Mesendoderm (in vitro differentiated cells): ENCODE measurements at regions not wholly inside any gene's neighbourhood (a gene's known extent, or its start where the extent isn't known, plus 50 kb on each side); places are given as distances from the start of the nearest gene placed in this dataset.

Source experiments
- DNase-seq: peaks from one replicate; pipeline ENCODE4 v3.0.0; 2013
- H2AK5ac ChIP-seq: 2 replicates; pipeline ENCODE4 v1.6.1; 2013; ENCODE audit warnings: low read length, inconsistent platforms
- H2BK120ac ChIP-seq: 2 replicates; pipeline ENCODE4 v1.6.1; 2013; ENCODE audit warnings: low read depth, mild to moderate bottlenecking, low read length, moderate library complexity, mixed read lengths
- H2BK15ac ChIP-seq: replicated peaks from 2 replicates; pipeline ENCODE4 v1.6.1; 2013; ENCODE audit warnings: low read depth, mild to moderate bottlenecking, moderate library complexity
- H2BK5ac ChIP-seq: 2 replicates; pipeline ENCODE4 v1.6.1; 2013; ENCODE audit warnings: low read length, inconsistent platforms
- H3K18ac ChIP-seq: 2 replicates; pipeline ENCODE4 v1.6.1; 2013; ENCODE audit warnings: mild to moderate bottlenecking, low read length, mixed read lengths
- H3K23ac ChIP-seq: one replicate; pipeline ENCODE4 v1.6.1; 2013; ENCODE audit warnings: low read length
- H3K27ac ChIP-seq: 2 replicates; pipeline ENCODE4 v1.5.1; 2013; ENCODE audit warnings: low read depth, mild to moderate bottlenecking, inconsistent platforms, low read length, moderate library complexity
- H3K27me3 ChIP-seq: 2 replicates; pipeline ENCODE4 v1.6.1; 2013; ENCODE audit warnings: low read length, control low read depth, mild to moderate bottlenecking, inconsistent platforms; ENCODE audit not compliant: insufficient read depth, poor library complexity
- H3K36me3 ChIP-seq: 2 replicates; pipeline ENCODE4 v1.6.1; 2013; ENCODE audit warnings: low read length, inconsistent platforms; ENCODE audit not compliant: control insufficient read depth, insufficient read depth
- H3K4ac ChIP-seq: one replicate; pipeline ENCODE4 v1.6.1; 2013; ENCODE audit warnings: low read depth, mild to moderate bottlenecking, low read length, moderate library complexity
- H3K4me1 ChIP-seq: 2 replicates; pipeline ENCODE4 v1.6.1; 2013; ENCODE audit warnings: low read depth, low read length, inconsistent platforms; ENCODE audit not compliant: control insufficient read depth
- H3K4me2 ChIP-seq: 2 replicates; pipeline ENCODE4 v1.6.1; 2013; ENCODE audit warnings: low read length
- H3K4me3 ChIP-seq: 2 replicates; pipeline ENCODE4 v1.5.1; 2013; ENCODE audit warnings: mild to moderate bottlenecking, low read length
- H3K56ac ChIP-seq: one replicate; pipeline ENCODE4 v1.6.1; 2013; ENCODE audit warnings: low read length
- H3K79me1 ChIP-seq: 2 replicates; pipeline ENCODE4 v1.6.1; 2013; ENCODE audit warnings: low read length, inconsistent platforms
- H3K79me2 ChIP-seq: 2 replicates; pipeline ENCODE4 v1.6.1; 2013; ENCODE audit warnings: mild to moderate bottlenecking, low read length; ENCODE audit not compliant: control insufficient read depth, insufficient read depth
- H3K9ac ChIP-seq: 2 replicates; pipeline ENCODE4 v1.6.1; 2013; ENCODE audit warnings: low read length, inconsistent platforms
- H4K5ac ChIP-seq: one replicate; pipeline ENCODE4 v1.6.1; 2013; ENCODE audit warnings: low read length
- H4K8ac ChIP-seq: one replicate; pipeline ENCODE4 v1.6.1; 2013; ENCODE audit warnings: low read depth, mild to moderate bottlenecking, control low read depth, low read length, moderate library complexity
- WGBS: extraction: QIAGEN DNeasy Blood & Tissue Kit; methylation state at CpG from one replicate; pipeline ENCODE4 v1.1.7; 2013; ENCODE audit warnings: low lambda C conversion rate, missing lambda C conversion rate; ENCODE audit not compliant: insufficient coverage; ENCODE audit errors: extremely low coverage; 5-methylcytosine and 5-hydroxymethylcytosine counted together

DNA sequence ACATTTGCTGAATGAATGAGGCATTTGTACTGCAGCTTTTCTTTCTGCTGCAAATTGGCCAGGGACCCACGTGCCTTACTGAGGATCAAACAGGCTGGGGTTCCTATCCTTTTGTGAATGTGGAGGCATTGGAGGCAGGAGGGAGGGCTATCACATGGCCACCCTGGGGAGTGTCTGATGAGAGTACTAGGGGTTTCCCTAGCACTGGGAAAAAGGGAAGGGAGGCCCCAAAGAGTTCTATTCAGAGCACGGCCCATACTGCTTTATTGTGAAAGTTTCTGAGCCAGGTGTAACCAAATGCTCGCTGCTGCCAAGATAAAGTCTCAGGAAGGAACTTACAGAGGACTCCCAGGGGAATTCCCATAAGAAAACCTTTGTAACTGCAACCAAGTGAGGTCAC is 78.4 kb upstream of the ANO1 start:
- Histone ChIP-seq H3K79me2 (no peaks in the 10 kb centered on the region), H3K4ac (no peak overlapping the region), H3K56ac (no peak overlapping the region), H3K4me3 (no peak overlapping the region), H3K18ac (no peak overlapping the region), H3K9ac (no peak overlapping the region), H3K23ac (no peak overlapping the region), H3K36me3 (no peaks in the 10 kb centered on the region), H4K8ac (no peak overlapping the region), H2AK5ac (no peak overlapping the region), H2BK15ac (no peak overlapping the region), H2BK120ac (no peak overlapping the region), H2BK5ac (no peak overlapping the region), H3K27ac (no peak overlapping the region), H3K79me1 (no peaks in the 10 kb centered on the region), H3K4me1 (no peaks in the 10 kb centered on the region), H3K4me2 (no peak overlapping the region), H4K5ac (no peak overlapping the region), H3K27me3 (no peaks in the 10 kb centered on the region)
- no CpG with 5 or more reads among the region's 3 CpGs for WGBS
- DNase-seq, result peak; percentile 17

GRCh38 chr11:70000228-70000627 is 77.9 kb upstream of the ANO1 start:
- Histone ChIP-seq H3K56ac (no peak overlapping the region), H2AK5ac (no peak overlapping the region), H3K79me2 (no peaks in the 10 kb centered on the region), H2BK15ac (no peak overlapping the region), H3K27me3 (no peaks in the 10 kb centered on the region), H2BK120ac (no peak overlapping the region), H2BK5ac (no peak overlapping the region), H4K5ac (no peak overlapping the region), H3K27ac (no peak overlapping the region), H3K4me3 (no peak overlapping the region), H3K9ac (no peak overlapping the region), H3K4me2 (no peak overlapping the region), H3K23ac (no peak overlapping the region), H3K4me1 (no peaks in the 10 kb centered on the region), H3K4ac (no peak overlapping the region), H3K18ac (no peak overlapping the region), H3K36me3 (no peaks in the 10 kb centered on the region), H3K79me1 (no peaks in the 10 kb centered on the region), H4K8ac (no peak overlapping the region)
- DNase-seq, result peak; percentile 34
- WGBS, result no CpG with 5 or more reads among the region's 3 CpGs

DNA sequence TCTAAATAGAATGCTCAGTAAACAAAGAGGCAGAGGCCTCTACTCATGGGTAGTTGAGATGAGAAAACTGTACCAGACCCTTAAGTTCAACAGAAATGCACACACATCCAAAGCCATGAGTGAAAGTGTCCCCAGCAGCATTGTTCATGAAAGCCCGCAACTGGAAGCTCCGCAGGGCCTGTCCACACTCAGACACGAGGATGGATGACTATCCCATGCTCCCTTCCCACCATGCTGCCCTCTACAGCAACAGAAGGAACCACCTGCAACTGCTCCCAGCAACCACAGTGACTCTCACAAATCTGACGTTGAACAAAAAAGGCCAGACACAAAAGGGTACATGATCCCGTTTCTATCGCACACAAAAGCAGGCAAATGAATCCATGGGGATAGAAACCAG is 76.9 kb upstream of the ANO1 start:
- Histone ChIP-seq H3K79me1 (no peaks in the 10 kb centered on the region), H2BK5ac (no peak overlapping the region), H2AK5ac (no peak overlapping the region), H2BK15ac (no peak overlapping the region), H2BK120ac (no peak overlapping the region), H3K36me3 (no peaks in the 10 kb centered on the region), H3K23ac (no peak overlapping the region), H3K4ac (no peak overlapping the region), H3K4me3 (no peak overlapping the region), H3K27ac (no peak overlapping the region), H3K56ac (no peak overlapping the region), H3K79me2 (no peaks in the 10 kb centered on the region), H3K4me1 (no peaks in the 10 kb centered on the region), H3K9ac (no peak overlapping the region), H3K18ac (no peak overlapping the region), H3K27me3 (no peaks in the 10 kb centered on the region), H3K4me2 (no peak overlapping the region), H4K8ac (no peak overlapping the region), H4K5ac (no peak overlapping the region)
- no CpG with 5 or more reads among the region's 6 CpGs for WGBS
- no peak for DNase-seq

DNA sequence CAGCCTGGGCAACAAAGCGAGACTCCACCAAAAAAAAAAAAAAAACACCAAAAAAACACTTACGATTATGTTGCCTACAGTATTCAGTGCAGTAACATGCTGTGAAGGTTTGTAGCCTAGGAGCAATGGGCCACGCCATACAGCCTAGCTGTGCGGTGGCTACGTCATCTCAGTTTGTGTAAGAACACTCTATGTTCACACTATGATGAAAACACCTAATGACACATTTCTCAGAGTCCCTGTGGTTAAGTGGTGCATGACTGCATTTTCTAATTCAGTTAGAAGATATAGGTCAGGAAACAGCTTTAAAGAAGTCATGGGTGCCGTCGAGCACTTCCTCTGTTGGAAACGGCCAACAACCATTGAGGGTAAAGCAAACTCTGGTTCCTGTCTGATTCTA is 75.7 kb upstream of the ANO1 start:
- H2BK15ac ChIP-seq, result no peak overlapping the region
- no peaks in the 10 kb centered on the region for H3K4me1 ChIP-seq
- no peak overlapping the region for H2BK5ac ChIP-seq
- H3K9ac ChIP-seq, result no peak overlapping the region
- no peak overlapping the region for H3K56ac ChIP-seq
- no peak overlapping the region for H3K4me3 ChIP-seq
- no peak overlapping the region for H3K4ac ChIP-seq
- H3K36me3 ChIP-seq, result no peaks in the 10 kb centered on the region
- no peak overlapping the region for H3K27ac ChIP-seq
- no peaks in the 10 kb centered on the region for H3K27me3 ChIP-seq
- no peak overlapping the region for H2BK120ac ChIP-seq
- no peaks in the 10 kb centered on the region for H3K79me2 ChIP-seq
- no peak for DNase-seq
- H3K79me1 ChIP-seq, result no peaks in the 10 kb centered on the region
- no peak overlapping the region for H2AK5ac ChIP-seq
- no peak overlapping the region for H4K5ac ChIP-seq
- no peak overlapping the region for H3K23ac ChIP-seq
- H3K4me2 ChIP-seq, result no peak overlapping the region
- H3K18ac ChIP-seq, result no peak overlapping the region
- no peak overlapping the region for H4K8ac ChIP-seq
- WGBS, result no CpG with 5 or more reads among the region's 8 CpGs

- no peaks in the 10 kb centered on the region for H3K79me1 ChIP-seq
- no peak overlapping the region for H2AK5ac ChIP-seq
- H3K9ac ChIP-seq, result no peak overlapping the region
- no peak overlapping the region for H3K23ac ChIP-seq
- no peak overlapping the region for H4K8ac ChIP-seq
- H2BK15ac ChIP-seq, result no peak overlapping the region
- no CpG with 5 or more reads among the region's 6 CpGs for WGBS
- no peak overlapping the region for H3K4me2 ChIP-seq
- H3K18ac ChIP-seq, result no peak overlapping the region
- no peak overlapping the region for H2BK120ac ChIP-seq
- no peak overlapping the region for H3K4ac ChIP-seq
- no peaks in the 10 kb centered on the region for H3K27me3 ChIP-seq
- no peaks in the 10 kb centered on the region for H3K4me1 ChIP-seq
- no peak overlapping the region for H3K56ac ChIP-seq
- no peak overlapping the region for H3K4me3 ChIP-seq
- H3K79me2 ChIP-seq, result no peaks in the 10 kb centered on the region
- no peak for DNase-seq
- no peak overlapping the region for H4K5ac ChIP-seq
- H3K36me3 ChIP-seq, result no peaks in the 10 kb centered on the region
- H2BK5ac ChIP-seq, result no peak overlapping the region
- no peak overlapping the region for H3K27ac ChIP-seq
Measured at GRCh38 chr11:70005107-70005818, 72.9 kb upstream of the ANO1 start.

DNA sequence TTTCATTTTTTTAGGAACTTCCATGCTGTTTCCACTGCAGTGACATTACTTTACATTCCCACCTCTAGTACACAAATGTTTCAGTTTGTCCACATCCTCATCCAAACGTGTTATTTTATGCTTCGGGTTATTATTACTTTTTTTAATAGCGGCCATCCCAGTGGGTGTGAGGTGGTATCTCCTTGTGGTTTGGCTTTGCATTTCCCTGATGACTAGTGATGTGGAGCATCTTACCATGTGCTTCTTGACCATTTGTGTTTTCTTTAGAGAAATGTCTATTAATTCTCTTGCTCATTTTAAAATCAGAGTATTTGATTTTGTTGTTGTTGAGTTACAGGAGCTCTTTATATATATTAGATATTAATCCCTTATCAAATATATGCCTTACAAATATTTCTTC is 70.3 kb upstream of the ANO1 start:
- Histone ChIP-seq H2BK15ac (no peak overlapping the region), H3K4me1 (no peaks in the 10 kb centered on the region), H3K79me2 (no peaks in the 10 kb centered on the region), H4K5ac (no peak overlapping the region), H3K27me3 (no peaks in the 10 kb centered on the region), H3K4me3 (no peak overlapping the region), H3K4me2 (no peak overlapping the region), H4K8ac (no peak overlapping the region), H2BK5ac (no peak overlapping the region), H3K9ac (no peak overlapping the region), H2BK120ac (no peak overlapping the region), H3K23ac (no peak overlapping the region), H3K27ac (no peak overlapping the region), H3K36me3 (no peaks in the 10 kb centered on the region), H3K56ac (no peak overlapping the region), H3K79me1 (no peaks in the 10 kb centered on the region), H2AK5ac (no peak overlapping the region), H3K18ac (no peak overlapping the region), H3K4ac (no peak overlapping the region)
- no peak for DNase-seq
- WGBS, result no CpG with 5 or more reads among the region's 3 CpGs
